ENCODE measurements at regions not wholly inside any gene's neighbourhood (a gene's known extent, or its start where the extent isn't known, plus 50 kb on each side); places are given as distances from the start of the nearest gene placed in this dataset.

GRCh38 chr1:229037806-229038405 is 233.0 kb upstream of the RAB4A start:
- Histone ChIP-seq H3K4me3 (ENCODE audit: low read depth, low read length) (no peak overlapping the region), H3K9me3 (no peaks in the 10 kb centered on the region), H3K36me3 (no peaks in the 10 kb centered on the region), H3K27me3 (no peaks in the 10 kb centered on the region), H3K4me1 (peaks cover 11% of the 10 kb centered on the region)
- no peak for TF ChIP-seq CTCF (IDR thresholded peaks at IDR 0.05; ENCODE audit: low read depth, low read length)
- no peak for DNase-seq

GRCh38 chr1:229040630-229041358 is 230.1 kb upstream of the RAB4A start:
- no peak for TF ChIP-seq CTCF (IDR thresholded peaks at IDR 0.05; ENCODE audit: low read depth, low read length)
- no peaks in the 10 kb centered on the region for H3K27me3 ChIP-seq
- H3K9me3 ChIP-seq = no peaks in the 10 kb centered on the region

GRCh38 chr1:229041946-229042345 is 229.0 kb upstream of the RAB4A start:
- no peaks in the 10 kb centered on the region for H3K9me3 ChIP-seq
- no peaks in the 10 kb centered on the region for H3K36me3 ChIP-seq
- no peak overlapping the region for H3K4me3 ChIP-seq (ENCODE audit: low read depth, low read length)
- TF ChIP-seq CTCF (IDR thresholded peaks at IDR 0.05; ENCODE audit: low read depth, low read length) = no peak
- H3K27me3 ChIP-seq = no peaks in the 10 kb centered on the region
- DNase-seq = no peak
- H3K4me1 ChIP-seq = no peaks in the 10 kb centered on the region

More at GRCh38 chr1:229040630-229041358, 230.1 kb upstream of the RAB4A start:
- DNase-seq = no peak
- no peaks in the 10 kb centered on the region; the same call in 1 of the 2 replicates for H3K4me1 ChIP-seq
- H3K36me3 ChIP-seq = no peaks in the 10 kb centered on the region
- H3K4me3 ChIP-seq (ENCODE audit: low read depth, low read length) = no peak overlapping the region

- no peaks in the 10 kb centered on the region for H3K9me3 ChIP-seq
- DNase-seq = no peak
- no peaks in the 10 kb centered on the region for H3K27me3 ChIP-seq
- no peaks in the 10 kb centered on the region for H3K4me1 ChIP-seq
- TF ChIP-seq CTCF (IDR thresholded peaks at IDR 0.05; ENCODE audit: low read depth, low read length) = no peak
- H3K4me3 ChIP-seq (ENCODE audit: low read depth, low read length) = no peak overlapping the region
- H3K36me3 ChIP-seq = no peaks in the 10 kb centered on the region
Measured at GRCh38 chr1:229042482-229042881, 228.4 kb upstream of the RAB4A start.

GRCh38 chr1:229043115-229043514 is 227.8 kb upstream of the RAB4A start:
- Histone ChIP-seq H3K27me3 (no peaks in the 10 kb centered on the region), H3K4me3 (ENCODE audit: low read depth, low read length) (no peak overlapping the region), H3K36me3 (no peaks in the 10 kb centered on the region), H3K4me1 (no peaks in the 10 kb centered on the region), H3K9me3 (no peaks in the 10 kb centered on the region; the same call in 1 of the 2 replicates)
- TF ChIP-seq CTCF (IDR thresholded peaks at IDR 0.05; ENCODE audit: low read depth, low read length) = no peak
- DNase-seq = no peak

- Histone ChIP-seq H3K4me1 (no peaks in the 10 kb centered on the region), H3K9me3 (no peaks in the 10 kb centered on the region; the same call in 1 of the 2 replicates), H3K36me3 (no peaks in the 10 kb centered on the region), H3K27me3 (no peaks in the 10 kb centered on the region), H3K4me3 (ENCODE audit: low read depth, low read length) (no peak overlapping the region)
- DNase-seq = no peak
- TF ChIP-seq CTCF (IDR thresholded peaks at IDR 0.05; ENCODE audit: low read depth, low read length) = no peak
Measured at GRCh38 chr1:229046251-229046853, 224.6 kb upstream of the RAB4A start.

Data from BE2C (cell line).